Suprapubic skin (tissue), 4 donors: ENCODE measurements at regions not wholly inside any gene's neighbourhood (a gene's known extent, or its start where the extent isn't known, plus 50 kb on each side); places are given as distances from the start of the nearest gene placed in this dataset.

Source experiments
- DNase-seq, 2 donors: peaks; one replicate each; pipeline ENCODE4 v3.0.0-alpha.2; 2019; ENCODE audit warnings: low spot score in 2 of 2
- H3K27ac ChIP-seq: fragments of 200-600 bp; sonication (generic); one replicate; pipeline ENCODE4 v1.5.1; 2019
- H3K27me3 ChIP-seq: fragments of 200-600 bp; sonication (generic); one replicate; pipeline ENCODE4 v1.5.1; 2019
- H3K36me3 ChIP-seq: fragments of 200-600 bp; sonication (generic); one replicate; pipeline ENCODE4 v1.5.1; 2019
- H3K4me1 ChIP-seq: fragments of 200-600 bp; sonication (generic); one replicate; pipeline ENCODE4 v1.5.1; 2019
- H3K4me3 ChIP-seq: fragments of 200-600 bp; sonication (generic); one replicate; pipeline ENCODE4 v1.5.1; 2019; ENCODE audit warnings: mild to moderate bottlenecking
- H3K9me3 ChIP-seq: fragments of 200-600 bp; sonication (generic); one replicate; pipeline ENCODE4 v1.5.1; 2019
- EP300 ChIP-seq: sonication (generic); formaldehyde crosslinking; IDR thresholded peaks from one replicate; pipeline ENCODE4 v1.6.1; 2017; ENCODE audit warnings: antibody characterized with exemption
- POLR2A ChIP-seq, 2 donors: fragments of 450-650 bp; IDR thresholded peaks; one replicate each; pipeline ENCODE4 v1.6.1; 2017; ENCODE audit warnings: antibody characterized with exemption in 2 of 2, mild to moderate bottlenecking in 2 of 2, moderate library complexity in 2 of 2
- POLR2AphosphoS5 ChIP-seq, 3 donors: sonication (generic); formaldehyde crosslinking; IDR thresholded peaks; one replicate each; pipeline ENCODE4 v1.6.1; 2017; ENCODE audit warnings: antibody characterized with exemption in 3 of 3
- WGBS: methylation state at CpG from one replicate; pipeline ENCODE4 v1.1.5; 2018; 5-methylcytosine and 5-hydroxymethylcytosine counted together
- TF ChIP-seq, protein P1 (sequence below), 2 donors: fragments of 200-600 bp in 1 of 2; fragments of 450-650 bp in 1 of 2; sonication (generic) in 1 of 2; IDR thresholded peaks; one replicate each; pipeline ENCODE4 v1.5.1; 2016 to 2019; ENCODE audit warnings: antibody characterized with exemption in 2 of 2, mild to moderate bottlenecking in 1 of 2, moderate library complexity in 1 of 2

DNA sequence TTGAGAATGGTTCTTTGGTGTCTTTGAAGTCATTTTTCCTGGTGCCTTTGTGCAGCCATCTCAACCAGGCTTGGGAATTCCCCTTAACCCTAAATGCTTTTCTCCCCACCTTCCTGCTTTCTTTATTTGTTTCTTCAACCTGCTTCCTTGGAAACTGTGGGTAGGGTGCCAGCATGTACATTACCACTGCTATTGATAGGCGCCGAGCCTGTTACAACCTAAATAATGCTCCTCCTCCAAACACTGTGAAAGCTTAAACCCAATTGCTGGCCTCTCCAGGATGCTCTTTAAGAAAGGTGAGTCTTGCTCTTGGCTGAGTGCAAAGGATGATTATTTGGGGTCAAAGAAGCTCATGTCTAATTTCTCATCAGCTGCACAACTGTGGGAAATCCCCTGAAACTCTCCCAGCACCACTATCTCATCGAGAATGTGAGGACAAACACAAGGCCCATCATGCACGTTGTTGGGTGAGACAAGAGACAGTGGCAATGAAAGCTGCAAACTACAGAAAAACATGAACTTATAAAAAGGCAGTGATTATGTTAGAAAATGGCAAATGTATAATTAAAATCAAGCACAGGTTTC is 285.5 kb upstream of the IGFBP3 start:
- no peak for DNase-seq
- Histone ChIP-seq H3K27me3 (no peaks in the 10 kb centered on the region), H3K9me3 (no peaks in the 10 kb centered on the region), H3K27ac (peak overlapping the region; percentile 51), H3K36me3 (no peaks in the 10 kb centered on the region), H3K4me1 (peaks cover 16% of the 10 kb centered on the region), H3K4me3 (no peak overlapping the region)
- WGBS = 52% methylated on average over 4 of the region's 4 CpGs
- TF ChIP-seq, protein P1, sequence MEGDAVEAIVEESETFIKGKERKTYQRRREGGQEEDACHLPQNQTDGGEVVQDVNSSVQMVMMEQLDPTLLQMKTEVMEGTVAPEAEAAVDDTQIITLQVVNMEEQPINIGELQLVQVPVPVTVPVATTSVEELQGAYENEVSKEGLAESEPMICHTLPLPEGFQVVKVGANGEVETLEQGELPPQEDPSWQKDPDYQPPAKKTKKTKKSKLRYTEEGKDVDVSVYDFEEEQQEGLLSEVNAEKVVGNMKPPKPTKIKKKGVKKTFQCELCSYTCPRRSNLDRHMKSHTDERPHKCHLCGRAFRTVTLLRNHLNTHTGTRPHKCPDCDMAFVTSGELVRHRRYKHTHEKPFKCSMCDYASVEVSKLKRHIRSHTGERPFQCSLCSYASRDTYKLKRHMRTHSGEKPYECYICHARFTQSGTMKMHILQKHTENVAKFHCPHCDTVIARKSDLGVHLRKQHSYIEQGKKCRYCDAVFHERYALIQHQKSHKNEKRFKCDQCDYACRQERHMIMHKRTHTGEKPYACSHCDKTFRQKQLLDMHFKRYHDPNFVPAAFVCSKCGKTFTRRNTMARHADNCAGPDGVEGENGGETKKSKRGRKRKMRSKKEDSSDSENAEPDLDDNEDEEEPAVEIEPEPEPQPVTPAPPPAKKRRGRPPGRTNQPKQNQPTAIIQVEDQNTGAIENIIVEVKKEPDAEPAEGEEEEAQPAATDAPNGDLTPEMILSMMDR (IDR thresholded peaks at IDR 0.05) = no peak

DNA sequence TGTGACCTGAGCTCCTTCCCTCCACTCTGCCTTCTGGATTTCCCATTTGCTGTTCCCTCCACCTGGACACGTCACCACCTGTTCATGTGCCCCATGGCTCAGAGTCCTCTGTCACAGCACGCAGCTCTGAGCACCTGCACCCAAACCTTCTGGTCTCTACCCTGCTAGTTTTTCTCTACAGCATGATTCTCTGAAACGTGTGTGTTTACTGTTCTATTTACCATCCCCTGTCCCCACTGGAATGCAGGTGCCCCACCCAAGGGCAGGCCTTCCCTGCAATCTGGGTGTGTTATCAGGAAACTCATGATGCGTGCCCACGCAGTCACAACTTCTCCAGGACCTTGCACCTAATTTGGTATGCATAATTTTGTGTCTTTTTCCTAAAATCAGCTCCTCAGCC is 284.4 kb upstream of the IGFBP3 start:
- TF ChIP-seq POLR2A (IDR thresholded peaks at IDR 0.05) (no peak), EP300 (no peak), POLR2AphosphoS5 (IDR thresholded peaks at IDR 0.05) (no peak)
- TF ChIP-seq, protein P1 (IDR thresholded peaks at IDR 0.05) = no peak
- H3K27ac ChIP-seq = peak overlapping the region; percentile 51
- no peaks in the 10 kb centered on the region for H3K9me3 ChIP-seq
- H3K36me3 ChIP-seq = no peaks in the 10 kb centered on the region
- no peak overlapping the region for H3K4me3 ChIP-seq
- no peak for DNase-seq
- no peaks in the 10 kb centered on the region for H3K27me3 ChIP-seq
- H3K4me1 ChIP-seq = peaks cover 16% of the 10 kb centered on the region
- WGBS = 58% methylated on average over 5 of the region's 5 CpGs

DNA sequence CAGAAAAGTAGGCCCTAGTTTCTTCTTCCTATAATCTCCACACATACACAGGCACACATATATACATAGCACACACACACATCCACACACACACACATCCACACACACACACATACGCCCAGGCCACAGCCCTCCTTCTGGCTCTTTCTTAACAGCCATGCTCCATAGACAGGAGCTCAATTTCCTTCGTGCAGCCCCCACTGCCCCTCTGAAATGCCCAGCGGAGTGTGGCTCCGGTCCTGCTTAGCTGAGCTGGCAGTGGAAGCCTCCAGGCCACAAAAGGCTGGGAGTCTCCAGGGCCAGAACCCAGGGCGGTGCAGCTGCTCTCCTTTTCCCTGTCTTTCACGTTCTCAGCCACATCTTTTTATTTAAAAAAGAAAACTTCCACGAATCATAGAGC is 282.9 kb upstream of the IGFBP3 start:
- TF ChIP-seq POLR2A (IDR thresholded peaks at IDR 0.05) = no peak
- TF ChIP-seq, protein P1 (IDR thresholded peaks at IDR 0.05) = no peak
- no peaks in the 10 kb centered on the region for H3K27me3 ChIP-seq
- no peaks in the 10 kb centered on the region for H3K36me3 ChIP-seq
- H3K4me3 ChIP-seq = no peak overlapping the region
- no peaks in the 10 kb centered on the region for H3K9me3 ChIP-seq
- no peak overlapping the region for H3K27ac ChIP-seq
- no peak for DNase-seq
- peaks cover 16% of the 10 kb centered on the region for H3K4me1 ChIP-seq
- WGBS = 88% methylated on average over 7 of the region's 7 CpGs

DNA sequence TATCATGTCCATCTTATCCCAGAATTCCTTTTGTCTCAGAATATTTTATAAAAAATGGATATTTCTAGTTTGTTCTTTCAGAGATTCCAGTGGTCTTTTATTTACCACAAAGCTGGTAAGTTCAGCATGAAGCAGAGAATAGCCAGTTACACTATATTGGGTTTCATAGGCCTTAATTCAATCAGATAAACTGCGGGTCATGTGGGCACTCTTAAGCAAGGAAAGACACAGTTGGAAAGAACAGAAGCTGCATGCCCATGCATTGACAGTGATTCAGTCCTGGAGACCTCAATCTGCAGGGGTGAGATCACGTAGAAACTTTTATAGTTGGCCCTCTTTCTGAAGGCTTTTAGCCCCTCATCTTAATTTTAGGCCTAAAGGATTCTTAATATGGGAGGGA is 281.3 kb upstream of the IGFBP3 start:
- no peak for DNase-seq
- WGBS = 70% methylated on average over 2 of the region's 2 CpGs
- H3K27ac ChIP-seq = no peak overlapping the region
- H3K9me3 ChIP-seq = no peaks in the 10 kb centered on the region
- no peaks in the 10 kb centered on the region for H3K36me3 ChIP-seq
- H3K4me3 ChIP-seq = no peak overlapping the region
- H3K27me3 ChIP-seq = no peaks in the 10 kb centered on the region
- TF ChIP-seq POLR2AphosphoS5 (IDR thresholded peaks at IDR 0.05) = no peak
- TF ChIP-seq POLR2A (IDR thresholded peaks at IDR 0.05) = no peak
- TF ChIP-seq, protein P1 (IDR thresholded peaks at IDR 0.05) = no peak
- no peak for TF ChIP-seq EP300
- peaks cover 16% of the 10 kb centered on the region for H3K4me1 ChIP-seq

DNA sequence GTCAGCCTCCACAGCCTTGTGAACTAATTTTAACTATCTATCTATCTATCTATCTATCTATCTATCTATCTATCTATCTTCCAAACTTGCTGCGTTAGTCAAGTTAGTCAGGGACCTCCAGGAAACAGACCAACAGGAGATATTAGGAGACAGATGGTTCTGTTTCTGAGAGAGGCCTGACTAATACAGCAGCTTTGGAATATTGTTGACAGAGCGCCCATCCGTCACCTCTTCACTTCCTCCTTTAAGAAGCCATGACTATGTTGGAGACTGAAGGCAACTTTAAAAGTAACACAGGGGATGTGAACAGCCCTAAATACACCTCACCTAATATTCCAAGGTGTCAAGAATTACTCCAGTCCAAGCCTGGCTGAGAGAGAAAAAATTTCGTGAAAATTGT is 280.9 kb upstream of the IGFBP3 start:
- Histone ChIP-seq H3K27ac (no peak overlapping the region), H3K27me3 (no peaks in the 10 kb centered on the region), H3K4me1 (peaks cover 16% of the 10 kb centered on the region), H3K9me3 (no peaks in the 10 kb centered on the region), H3K4me3 (no peak overlapping the region), H3K36me3 (no peaks in the 10 kb centered on the region)
- WGBS = 90% methylated on average over 4 of the region's 4 CpGs
- no peak for DNase-seq
- TF ChIP-seq POLR2AphosphoS5 (IDR thresholded peaks at IDR 0.05) (no peak), POLR2A (IDR thresholded peaks at IDR 0.05) (no peak), EP300 (no peak)
- TF ChIP-seq, protein P1 (IDR thresholded peaks at IDR 0.05) = no peak
